T-helper 17 cell (primary cell): ENCODE measurements at regions not wholly inside any gene's neighbourhood (a gene's known extent, or its start where the extent isn't known, plus 50 kb on each side); places are given as distances from the start of the nearest gene placed in this dataset.

ENCODE experiments used
- ATAC-seq: fragments of 150-1000 bp; cut with Tn5 transposase; 2 replicates; pipeline ENCODE4 v1.10.0; 2021; ENCODE audit warnings: mild to moderate bottlenecking, moderate library complexity
- DNase-seq, 3 donors: peaks; one replicate each; pipeline versions ENCODE4 v3.0.0 to v3.0.0-alpha.2; 2020 to 2021
- H3K9me3 ChIP-seq: one replicate; pipeline ENCODE4 v1.7.0; 2013; ENCODE audit warnings: low read length, mild to moderate bottlenecking; ENCODE audit not compliant: control insufficient read depth, poor library complexity, severe bottlenecking
- H3K27ac Mint-ChIP-seq: one replicate; pipeline ENCODE4 v1.8.0; 2022; ENCODE audit warnings: mild to moderate bottlenecking, moderate library complexity, mixed read lengths
- H3K27me3 Mint-ChIP-seq: one replicate; pipeline ENCODE4 v1.8.0; 2022; ENCODE audit warnings: mixed read lengths
- H3K36me3 Mint-ChIP-seq: one replicate; pipeline ENCODE4 v1.8.0; 2022; ENCODE audit warnings: low read depth, mixed read lengths
- H3K4me1 Mint-ChIP-seq: one replicate; pipeline ENCODE4 v1.8.0; 2022; ENCODE audit warnings: mild to moderate bottlenecking, mixed read lengths
- H3K4me3 Mint-ChIP-seq: one replicate; pipeline ENCODE4 v1.8.0; 2022; ENCODE audit warnings: mild to moderate bottlenecking, moderate library complexity, mixed read lengths

GRCh38 chr20:52098186-52098585 lies 93.4 kb downstream of the ZFP64 start:
- H3K27me3 Mint-ChIP-seq, result peaks cover 8% of the 10 kb centered on the region
- ATAC-seq, result no peak
- H3K9me3 ChIP-seq, result no peaks in the 10 kb centered on the region
- H3K4me1 Mint-ChIP-seq, result peaks cover 2% of the 10 kb centered on the region
- no peak for DNase-seq
- H3K27ac Mint-ChIP-seq, result no peak overlapping the region
- no peaks in the 10 kb centered on the region for H3K36me3 Mint-ChIP-seq
- H3K4me3 Mint-ChIP-seq, result no peak overlapping the region

- H3K4me3 Mint-ChIP-seq, result no peak overlapping the region
- H3K9me3 ChIP-seq, result no peaks in the 10 kb centered on the region
- H3K27me3 Mint-ChIP-seq, result no peaks in the 10 kb centered on the region
- peaks cover 2% of the 10 kb centered on the region for H3K4me1 Mint-ChIP-seq
- H3K36me3 Mint-ChIP-seq, result no peaks in the 10 kb centered on the region
- DNase-seq, result no peak
- ATAC-seq, result no peak
- no peak overlapping the region for H3K27ac Mint-ChIP-seq
These were observed 95.5 kb downstream of the ZFP64 start for GRCh38 chr20:52096117-52096516.

- Mint-ChIP-seq H3K4me1 (peaks cover 2% of the 10 kb centered on the region), H3K4me3 (no peak overlapping the region), H3K27me3 (no peaks in the 10 kb centered on the region), H3K36me3 (peaks cover 2% of the 10 kb centered on the region), H3K27ac (no peak overlapping the region)
- H3K9me3 ChIP-seq, result no peaks in the 10 kb centered on the region
- ATAC-seq (no peak), DNase-seq (no peak)
These were observed 96.9 kb downstream of the ZFP64 start for GRCh38 chr20:52094693-52095092.

GRCh38 chr20:52093575-52093974 lies 98.0 kb downstream of the ZFP64 start:
- Mint-ChIP-seq H3K4me3 (no peak overlapping the region), H3K4me1 (no peaks in the 10 kb centered on the region), H3K27me3 (no peaks in the 10 kb centered on the region), H3K27ac (no peak overlapping the region), H3K36me3 (peaks cover 2% of the 10 kb centered on the region)
- ATAC-seq (no peak), DNase-seq (no peak)
- no peaks in the 10 kb centered on the region for H3K9me3 ChIP-seq

GRCh38 chr20:52090035-52090434 lies 101.5 kb downstream of the ZFP64 start:
- Mint-ChIP-seq H3K36me3 (peaks cover 8% of the 10 kb centered on the region), H3K27me3 (no peaks in the 10 kb centered on the region), H3K27ac (no peak overlapping the region), H3K4me3 (no peak overlapping the region), H3K4me1 (no peaks in the 10 kb centered on the region)
- DNase-seq, result no peak
- ATAC-seq, result no peak
- H3K9me3 ChIP-seq, result no peaks in the 10 kb centered on the region

GRCh38 chr20:52087471-52087870 lies 104.1 kb downstream of the ZFP64 start:
- Mint-ChIP-seq H3K27me3 (no peaks in the 10 kb centered on the region), H3K4me1 (peaks cover 5% of the 10 kb centered on the region), H3K27ac (no peak overlapping the region), H3K36me3 (peaks cover 9% of the 10 kb centered on the region), H3K4me3 (no peak overlapping the region)
- ATAC-seq, result no peak
- H3K9me3 ChIP-seq, result no peaks in the 10 kb centered on the region
- DNase-seq, result no peak

- no peaks in the 10 kb centered on the region for H3K9me3 ChIP-seq
- H3K36me3 Mint-ChIP-seq, result peaks cover 9% of the 10 kb centered on the region
- H3K27ac Mint-ChIP-seq, result no peak overlapping the region
- ATAC-seq (no peak), DNase-seq (no peak)
- H3K27me3 Mint-ChIP-seq, result no peaks in the 10 kb centered on the region
- no peak overlapping the region for H3K4me3 Mint-ChIP-seq
- peaks cover 5% of the 10 kb centered on the region for H3K4me1 Mint-ChIP-seq
These were observed 104.7 kb downstream of the ZFP64 start for GRCh38 chr20:52086878-52087277.

GRCh38 chr20:52084727-52085126 lies 106.9 kb downstream of the ZFP64 start:
- Mint-ChIP-seq H3K4me3 (no peak overlapping the region), H3K36me3 (peaks cover 8% of the 10 kb centered on the region), H3K4me1 (peaks cover 5% of the 10 kb centered on the region), H3K27ac (no peak overlapping the region), H3K27me3 (no peaks in the 10 kb centered on the region)
- H3K9me3 ChIP-seq, result no peaks in the 10 kb centered on the region
- no peak for DNase-seq
- ATAC-seq, result no peak

GRCh38 chr20:52083627-52084232 lies 107.8 kb downstream of the ZFP64 start:
- Mint-ChIP-seq H3K27me3 (no peaks in the 10 kb centered on the region), H3K36me3 (peaks cover 8% of the 10 kb centered on the region), H3K4me3 (no peak overlapping the region), H3K27ac (no peak overlapping the region), H3K4me1 (peaks cover 5% of the 10 kb centered on the region)
- DNase-seq, result peak in 1 of 3 donors; percentile 14
- no peak for ATAC-seq
- no peaks in the 10 kb centered on the region for H3K9me3 ChIP-seq

- Mint-ChIP-seq H3K4me3 (no peak overlapping the region), H3K4me1 (peaks cover 5% of the 10 kb centered on the region), H3K27ac (peak overlapping the region; percentile 37), H3K27me3 (no peaks in the 10 kb centered on the region), H3K36me3 (peaks cover 3% of the 10 kb centered on the region)
- H3K9me3 ChIP-seq, result no peaks in the 10 kb centered on the region
- no peak for DNase-seq
- ATAC-seq, result no peak
These were observed 109.0 kb downstream of the ZFP64 start for GRCh38 chr20:52082612-52083011.

- no peaks in the 10 kb centered on the region for H3K9me3 ChIP-seq
- no peak for DNase-seq
- no peak overlapping the region for H3K27ac Mint-ChIP-seq
- peaks cover 5% of the 10 kb centered on the region for H3K4me1 Mint-ChIP-seq
- H3K27me3 Mint-ChIP-seq, result no peaks in the 10 kb centered on the region
- H3K36me3 Mint-ChIP-seq, result peaks cover 3% of the 10 kb centered on the region
- ATAC-seq, result no peak
- H3K4me3 Mint-ChIP-seq, result no peak overlapping the region
These were observed 109.8 kb downstream of the ZFP64 start for GRCh38 chr20:52081791-52082190.

GRCh38 chr20:52081066-52081465 lies 110.5 kb downstream of the ZFP64 start:
- Mint-ChIP-seq H3K27ac (no peak overlapping the region), H3K4me1 (peaks cover 5% of the 10 kb centered on the region), H3K27me3 (no peaks in the 10 kb centered on the region), H3K4me3 (no peak overlapping the region), H3K36me3 (peaks cover 4% of the 10 kb centered on the region)
- no peak for ATAC-seq
- H3K9me3 ChIP-seq, result no peaks in the 10 kb centered on the region
- no peak for DNase-seq

- ATAC-seq (no peak), DNase-seq (no peak)
- H3K4me1 Mint-ChIP-seq, result peaks cover 5% of the 10 kb centered on the region
- H3K27me3 Mint-ChIP-seq, result no peaks in the 10 kb centered on the region
- no peaks in the 10 kb centered on the region for H3K9me3 ChIP-seq
- H3K27ac Mint-ChIP-seq, result no peak overlapping the region
- no peak overlapping the region for H3K4me3 Mint-ChIP-seq
- H3K36me3 Mint-ChIP-seq, result peaks cover 2% of the 10 kb centered on the region
These were observed 113.3 kb downstream of the ZFP64 start for GRCh38 chr20:52078289-52078688.

GRCh38 chr20:52076164-52076563 lies 115.4 kb downstream of the ZFP64 start:
- Mint-ChIP-seq H3K4me1 (no peaks in the 10 kb centered on the region), H3K36me3 (peaks cover 4% of the 10 kb centered on the region), H3K27ac (no peak overlapping the region), H3K27me3 (no peaks in the 10 kb centered on the region), H3K4me3 (no peak overlapping the region)
- DNase-seq (no peak), ATAC-seq (no peak)
- no peaks in the 10 kb centered on the region for H3K9me3 ChIP-seq
